ENCODE measurements at regions not wholly inside any gene's neighbourhood (a gene's known extent, or its start where the extent isn't known, plus 50 kb on each side); places are given as distances from the start of the nearest gene placed in this dataset.

- DNase-seq (ENCODE audit: extremely low read depth, low read depth): no peak
Measured at GRCh38 chr3:194828116-194828515, 142.4 kb downstream of the FAM43A start.

DNA sequence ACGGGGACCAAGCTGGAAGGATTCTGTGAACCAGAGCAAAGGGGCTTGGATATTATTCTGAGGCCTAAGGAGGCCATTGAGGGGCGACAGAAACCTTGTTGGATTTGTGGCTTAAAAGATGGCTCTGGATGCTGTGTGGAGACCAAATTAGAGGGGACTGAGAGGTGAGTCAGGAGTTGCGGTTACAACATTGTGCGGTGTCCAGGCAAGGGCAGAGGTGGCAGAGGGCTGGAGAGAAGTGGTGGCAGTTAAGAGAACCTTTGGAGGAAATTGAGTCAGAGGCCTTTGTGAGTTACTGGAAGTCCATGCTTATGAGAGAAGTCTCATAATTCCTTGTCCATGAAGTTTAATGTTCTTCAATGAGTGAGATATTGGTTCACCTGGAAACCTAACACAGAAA, 143.2 kb downstream of the FAM43A start:
- TF ChIP-seq, protein P1, sequence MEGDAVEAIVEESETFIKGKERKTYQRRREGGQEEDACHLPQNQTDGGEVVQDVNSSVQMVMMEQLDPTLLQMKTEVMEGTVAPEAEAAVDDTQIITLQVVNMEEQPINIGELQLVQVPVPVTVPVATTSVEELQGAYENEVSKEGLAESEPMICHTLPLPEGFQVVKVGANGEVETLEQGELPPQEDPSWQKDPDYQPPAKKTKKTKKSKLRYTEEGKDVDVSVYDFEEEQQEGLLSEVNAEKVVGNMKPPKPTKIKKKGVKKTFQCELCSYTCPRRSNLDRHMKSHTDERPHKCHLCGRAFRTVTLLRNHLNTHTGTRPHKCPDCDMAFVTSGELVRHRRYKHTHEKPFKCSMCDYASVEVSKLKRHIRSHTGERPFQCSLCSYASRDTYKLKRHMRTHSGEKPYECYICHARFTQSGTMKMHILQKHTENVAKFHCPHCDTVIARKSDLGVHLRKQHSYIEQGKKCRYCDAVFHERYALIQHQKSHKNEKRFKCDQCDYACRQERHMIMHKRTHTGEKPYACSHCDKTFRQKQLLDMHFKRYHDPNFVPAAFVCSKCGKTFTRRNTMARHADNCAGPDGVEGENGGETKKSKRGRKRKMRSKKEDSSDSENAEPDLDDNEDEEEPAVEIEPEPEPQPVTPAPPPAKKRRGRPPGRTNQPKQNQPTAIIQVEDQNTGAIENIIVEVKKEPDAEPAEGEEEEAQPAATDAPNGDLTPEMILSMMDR (IDR thresholded peaks at IDR 0.05; ENCODE audit: low read depth, low read length): no peak
- no peak for DNase-seq (ENCODE audit: extremely low read depth, low read depth)

More at GRCh38 chr3:194828116-194828515, 142.4 kb downstream of the FAM43A start:
- TF ChIP-seq, protein P1 (IDR thresholded peaks at IDR 0.05; ENCODE audit: low read depth, low read length): no peak

DNA sequence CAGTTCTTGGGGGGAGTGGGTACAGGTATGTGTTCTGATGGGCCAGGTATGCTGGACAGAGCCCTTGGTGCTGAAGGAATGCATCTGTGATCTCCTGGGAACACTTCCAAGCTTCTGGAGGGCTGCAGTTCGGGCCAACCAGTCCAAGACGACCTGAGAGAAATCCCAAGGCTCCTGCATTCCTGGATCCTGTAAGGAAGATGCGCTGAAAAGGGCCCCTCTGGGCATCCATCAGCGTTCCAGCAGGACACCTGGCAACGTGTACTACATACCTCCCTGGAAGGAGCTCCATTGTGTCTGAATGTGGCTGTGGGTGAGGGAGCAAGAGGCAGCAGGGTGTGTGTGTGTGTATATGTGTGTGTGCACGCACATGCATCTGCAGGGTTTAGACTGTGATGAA, 144.7 kb downstream of the FAM43A start:
- DNase-seq (ENCODE audit: extremely low read depth, low read depth): no peak
- TF ChIP-seq, protein P1 (IDR thresholded peaks at IDR 0.05; ENCODE audit: low read depth, low read length): no peak

- TF ChIP-seq, protein P1 (IDR thresholded peaks at IDR 0.05; ENCODE audit: low read depth, low read length): no peak
- DNase-seq (ENCODE audit: extremely low read depth, low read depth): no peak
Measured at GRCh38 chr3:194830978-194831377, 145.3 kb downstream of the FAM43A start.

GRCh38 chr3:194832346-194833104, 146.8 kb downstream of the FAM43A start:
- no peak for DNase-seq (ENCODE audit: extremely low read depth, low read depth)
- TF ChIP-seq, protein P1 (IDR thresholded peaks at IDR 0.05; ENCODE audit: low read depth, low read length): no peak

GRCh38 chr3:194833114-194833910, 147.6 kb downstream of the FAM43A start:
- TF ChIP-seq, protein P1 (IDR thresholded peaks at IDR 0.05; ENCODE audit: low read depth, low read length): no peak

DNA sequence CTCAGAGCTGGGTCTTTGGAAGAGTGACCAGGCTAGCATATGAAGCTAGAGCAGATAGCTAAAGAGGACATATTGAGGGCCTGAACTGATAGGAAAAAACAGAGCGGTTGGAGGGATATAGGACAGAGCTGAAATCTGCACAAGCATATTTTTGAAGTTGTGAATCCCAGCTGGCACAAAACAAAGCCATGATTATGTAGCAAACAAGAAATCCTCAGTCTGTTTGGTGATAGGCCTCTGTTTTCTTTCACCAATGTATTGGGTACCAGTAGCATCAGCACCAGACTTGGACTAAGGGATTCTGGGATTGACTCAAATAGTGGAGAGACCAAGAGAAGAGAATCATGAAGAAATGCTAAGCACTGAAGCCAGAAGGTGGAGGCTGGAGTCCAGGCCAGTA, 151.0 kb downstream of the FAM43A start:
- TF ChIP-seq, protein P1 (IDR thresholded peaks at IDR 0.05; ENCODE audit: low read depth, low read length): no peak
- DNase-seq (ENCODE audit: extremely low read depth, low read depth): no peak

More at GRCh38 chr3:194833114-194833910, 147.6 kb downstream of the FAM43A start:
- no peak for DNase-seq (ENCODE audit: extremely low read depth, low read depth)

All from AG09319 (cell line).